Nephron (organoid): ENCODE measurements at regions not wholly inside any gene's neighbourhood (a gene's known extent, or its start where the extent isn't known, plus 50 kb on each side); places are given as distances from the start of the nearest gene placed in this dataset.

Experiments
- H3K27ac Mint-ChIP-seq, 3 experiments: 2 replicates each; pipeline ENCODE4 v1.8.0; 2020; ENCODE audit warnings: mixed read lengths in 3 of 3, mild to moderate bottlenecking in 2 of 3, moderate library complexity in 1 of 3
- H3K27me3 Mint-ChIP-seq: 2 replicates; pipeline ENCODE4 v1.8.0; 2021; ENCODE audit warnings: low read depth, mild to moderate bottlenecking, moderate library complexity, mixed read lengths
- H3K36me3 Mint-ChIP-seq: 2 replicates; pipeline ENCODE4 v1.8.0; 2020; ENCODE audit warnings: low read depth, mixed read lengths
- H3K4me1 Mint-ChIP-seq: 2 replicates; pipeline ENCODE4 v1.8.0; 2020; ENCODE audit warnings: mixed read lengths
- H3K4me3 Mint-ChIP-seq, 3 experiments: 2 replicates each; pipeline ENCODE4 v1.8.0; 2020; ENCODE audit warnings: mild to moderate bottlenecking in 3 of 3, mixed read lengths in 3 of 3, moderate library complexity in 2 of 3
- H3K9me3 Mint-ChIP-seq: 2 replicates; pipeline ENCODE4 v1.8.0; 2020; ENCODE audit warnings: mixed read lengths
- TF ChIP-seq, protein P1 (sequence below), 3 experiments: fragments of 200-600 bp; sonication (generic); IDR thresholded peaks; one replicate each; pipeline ENCODE4 v1.5.0; 2021; ENCODE audit warnings: antibody characterized with exemption in 3 of 3; ENCODE audit not compliant: unreplicated experiment in 3 of 3

DNA sequence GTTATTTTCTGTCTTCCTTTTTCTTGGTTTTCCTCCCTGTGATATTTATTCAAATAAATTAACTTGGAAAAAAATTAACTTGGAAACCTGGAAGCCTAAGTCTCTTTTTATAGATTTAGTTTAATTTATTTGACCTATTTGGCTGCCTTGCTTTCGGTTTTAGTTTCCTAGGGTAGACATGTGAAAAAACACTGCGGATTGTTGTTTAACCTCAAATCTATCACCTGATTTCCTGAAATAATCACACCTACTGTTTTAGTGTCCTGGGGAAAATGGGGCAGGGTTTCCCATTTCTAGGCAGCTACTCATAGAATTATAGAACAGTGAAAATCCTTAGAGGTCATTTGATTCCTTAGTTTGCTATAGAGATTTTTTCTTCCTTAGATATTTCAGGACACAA is 412.4 kb downstream of the PCDH17 start:
- no peaks in the 10 kb centered on the region for H3K27me3 Mint-ChIP-seq
- no peak overlapping the region for H3K4me3 Mint-ChIP-seq
- H3K27ac Mint-ChIP-seq = no peak overlapping the region
- H3K36me3 Mint-ChIP-seq = no peaks in the 10 kb centered on the region
- peaks cover 3% of the 10 kb centered on the region for H3K9me3 Mint-ChIP-seq
- H3K4me1 Mint-ChIP-seq = no peaks in the 10 kb centered on the region
- TF ChIP-seq, protein P1, sequence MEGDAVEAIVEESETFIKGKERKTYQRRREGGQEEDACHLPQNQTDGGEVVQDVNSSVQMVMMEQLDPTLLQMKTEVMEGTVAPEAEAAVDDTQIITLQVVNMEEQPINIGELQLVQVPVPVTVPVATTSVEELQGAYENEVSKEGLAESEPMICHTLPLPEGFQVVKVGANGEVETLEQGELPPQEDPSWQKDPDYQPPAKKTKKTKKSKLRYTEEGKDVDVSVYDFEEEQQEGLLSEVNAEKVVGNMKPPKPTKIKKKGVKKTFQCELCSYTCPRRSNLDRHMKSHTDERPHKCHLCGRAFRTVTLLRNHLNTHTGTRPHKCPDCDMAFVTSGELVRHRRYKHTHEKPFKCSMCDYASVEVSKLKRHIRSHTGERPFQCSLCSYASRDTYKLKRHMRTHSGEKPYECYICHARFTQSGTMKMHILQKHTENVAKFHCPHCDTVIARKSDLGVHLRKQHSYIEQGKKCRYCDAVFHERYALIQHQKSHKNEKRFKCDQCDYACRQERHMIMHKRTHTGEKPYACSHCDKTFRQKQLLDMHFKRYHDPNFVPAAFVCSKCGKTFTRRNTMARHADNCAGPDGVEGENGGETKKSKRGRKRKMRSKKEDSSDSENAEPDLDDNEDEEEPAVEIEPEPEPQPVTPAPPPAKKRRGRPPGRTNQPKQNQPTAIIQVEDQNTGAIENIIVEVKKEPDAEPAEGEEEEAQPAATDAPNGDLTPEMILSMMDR (IDR thresholded peaks at IDR 0.05; ENCODE audit: unreplicated experiment in 3 of 3) = no peak

DNA sequence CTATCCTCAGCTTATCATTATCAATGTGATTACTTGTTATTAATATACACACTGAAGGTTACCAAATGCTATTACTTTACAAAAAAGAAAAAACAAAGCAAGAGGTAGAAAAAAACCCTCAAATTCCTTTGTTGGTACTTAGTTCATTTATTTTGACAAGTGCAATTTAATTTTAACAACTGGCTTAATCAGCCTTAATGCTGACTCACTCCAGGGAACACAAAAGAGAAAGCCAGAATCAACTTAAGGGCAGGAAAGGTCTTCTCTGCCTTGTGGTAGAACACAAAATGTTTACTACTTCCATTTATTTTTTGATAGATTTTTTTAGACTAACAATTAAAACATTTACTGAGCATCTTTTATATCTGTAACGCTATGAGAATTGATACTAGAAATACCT is 417.1 kb downstream of the PCDH17 start:
- H3K27ac Mint-ChIP-seq = no peak overlapping the region
- TF ChIP-seq, protein P1 (IDR thresholded peaks at IDR 0.05; ENCODE audit: unreplicated experiment in 3 of 3) = no peak
- H3K4me3 Mint-ChIP-seq = no peak overlapping the region
- H3K27me3 Mint-ChIP-seq = no peaks in the 10 kb centered on the region
- no peaks in the 10 kb centered on the region for H3K4me1 Mint-ChIP-seq
- H3K9me3 Mint-ChIP-seq = peaks cover 3% of the 10 kb centered on the region
- H3K36me3 Mint-ChIP-seq = no peaks in the 10 kb centered on the region

DNA sequence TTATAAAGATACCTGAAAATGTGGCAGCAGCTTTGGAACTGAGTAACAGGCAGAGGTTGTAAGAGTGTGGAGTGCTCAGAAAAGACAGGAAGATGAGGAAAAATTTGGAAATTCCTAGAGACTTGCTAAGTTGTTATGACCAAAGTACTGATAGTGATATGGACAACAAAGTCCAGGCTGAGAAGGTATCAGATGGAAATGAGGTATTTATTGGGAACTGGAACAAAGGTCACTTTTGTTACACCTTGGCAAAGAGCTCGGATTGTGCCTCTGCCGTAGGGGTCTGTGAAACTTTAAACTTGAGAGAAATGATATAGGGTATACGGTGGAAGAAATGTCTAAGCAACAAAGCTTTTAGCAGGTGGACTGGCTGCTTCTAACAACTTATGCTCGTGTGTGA is 419.9 kb downstream of the PCDH17 start:
- H3K9me3 Mint-ChIP-seq = peaks cover under 1% of the 10 kb centered on the region
- H3K4me1 Mint-ChIP-seq = no peaks in the 10 kb centered on the region
- H3K4me3 Mint-ChIP-seq = no peak overlapping the region
- H3K27me3 Mint-ChIP-seq = no peaks in the 10 kb centered on the region
- no peak overlapping the region for H3K27ac Mint-ChIP-seq
- H3K36me3 Mint-ChIP-seq = no peaks in the 10 kb centered on the region
- TF ChIP-seq, protein P1 (IDR thresholded peaks at IDR 0.05; ENCODE audit: unreplicated experiment in 3 of 3) = no peak

DNA sequence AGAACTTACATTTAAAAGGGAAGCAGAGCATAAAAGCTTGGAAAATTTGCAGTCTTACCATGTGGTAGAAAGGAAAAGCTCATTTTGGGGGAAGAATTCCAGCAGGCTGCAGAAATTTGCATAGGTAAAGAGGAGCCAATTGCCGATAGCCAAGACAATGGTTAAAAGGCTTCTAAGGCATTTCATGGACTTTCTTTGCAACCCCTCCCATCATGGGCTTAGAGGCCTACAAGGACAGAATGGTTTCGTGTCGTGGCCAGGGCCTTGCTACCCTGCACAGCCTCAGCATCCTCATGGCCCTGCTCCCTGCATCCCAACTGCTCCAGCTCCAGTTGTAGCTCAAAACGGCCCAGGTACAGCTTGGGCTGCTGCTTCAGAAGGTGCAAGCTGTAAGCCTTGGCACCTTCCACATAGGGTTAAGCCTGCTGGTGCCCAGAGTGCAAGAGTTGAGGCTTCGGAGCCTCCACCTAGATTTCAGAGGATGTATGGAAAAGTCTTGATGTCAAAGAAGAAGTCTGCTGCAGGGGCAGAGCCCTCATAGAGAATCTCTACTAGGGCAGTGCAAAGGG is 420.3 kb downstream of the PCDH17 start:
- H3K9me3 Mint-ChIP-seq = no peaks in the 10 kb centered on the region
- H3K4me3 Mint-ChIP-seq = no peak overlapping the region
- no peaks in the 10 kb centered on the region for H3K36me3 Mint-ChIP-seq
- TF ChIP-seq, protein P1 (IDR thresholded peaks at IDR 0.05; ENCODE audit: unreplicated experiment in 3 of 3) = no peak
- H3K4me1 Mint-ChIP-seq = no peaks in the 10 kb centered on the region
- no peaks in the 10 kb centered on the region for H3K27me3 Mint-ChIP-seq
- H3K27ac Mint-ChIP-seq = no peak overlapping the region

DNA sequence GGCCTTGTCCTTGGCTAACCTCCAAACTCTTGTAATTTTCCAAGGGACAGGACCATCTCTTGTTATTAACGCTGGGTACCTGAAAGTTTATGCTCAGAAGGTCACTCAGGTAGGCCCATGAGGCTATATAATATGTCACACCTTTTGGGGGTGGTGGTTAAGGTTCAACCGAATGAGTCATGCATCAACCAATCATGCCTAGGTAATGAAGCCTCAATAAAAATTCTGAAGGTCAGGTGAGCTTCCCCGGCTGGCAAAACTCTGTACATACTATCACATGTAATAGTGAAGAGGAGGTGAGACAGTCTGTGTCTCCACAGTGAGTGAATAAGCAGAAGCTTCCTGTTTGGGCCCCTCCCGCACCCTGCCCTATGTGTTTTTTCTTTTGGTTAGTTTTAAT is 424.9 kb downstream of the PCDH17 start:
- Mint-ChIP-seq H3K4me1 (no peaks in the 10 kb centered on the region), H3K36me3 (no peaks in the 10 kb centered on the region), H3K27ac (peak overlapping the region in 1 of 3 experiments; percentile 12), H3K4me3 (no peak overlapping the region), H3K9me3 (no peaks in the 10 kb centered on the region), H3K27me3 (no peaks in the 10 kb centered on the region)
- TF ChIP-seq, protein P1 (IDR thresholded peaks at IDR 0.05; ENCODE audit: unreplicated experiment in 3 of 3) = no peak

DNA sequence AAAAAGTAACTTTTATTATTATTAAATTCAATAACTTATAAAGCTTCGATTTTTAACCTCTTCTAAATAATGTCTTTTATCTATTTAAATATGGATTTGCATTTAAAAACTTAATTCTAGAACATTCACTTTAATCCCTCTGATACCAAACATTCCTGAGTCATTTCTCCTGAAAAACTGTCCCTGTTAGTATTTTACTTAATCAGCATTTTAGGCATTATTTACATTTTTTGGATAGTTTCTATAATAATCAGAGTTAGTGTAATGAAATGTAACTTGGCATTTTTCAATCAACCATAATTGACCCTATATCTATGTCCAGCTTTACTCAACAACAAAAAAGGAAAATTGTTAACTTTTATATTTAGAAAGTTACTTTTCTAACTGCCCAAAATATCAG is 428.1 kb downstream of the PCDH17 start:
- TF ChIP-seq, protein P1 (IDR thresholded peaks at IDR 0.05; ENCODE audit: unreplicated experiment in 3 of 3) = no peak
- H3K9me3 Mint-ChIP-seq = no peaks in the 10 kb centered on the region
- H3K36me3 Mint-ChIP-seq = no peaks in the 10 kb centered on the region
- no peak overlapping the region for H3K4me3 Mint-ChIP-seq
- H3K27me3 Mint-ChIP-seq = no peaks in the 10 kb centered on the region
- H3K4me1 Mint-ChIP-seq = no peaks in the 10 kb centered on the region
- no peak overlapping the region for H3K27ac Mint-ChIP-seq
